ENCODE measurements at regions not wholly inside any gene's neighbourhood (a gene's known extent, or its start where the extent isn't known, plus 50 kb on each side); places are given as distances from the start of the nearest gene placed in this dataset.
"Not testable (repeated sequence)": the region's sequence is repeated elsewhere in the genome, so short reads cannot be mapped to it uniquely, and the experiment has no call there.

DNA sequence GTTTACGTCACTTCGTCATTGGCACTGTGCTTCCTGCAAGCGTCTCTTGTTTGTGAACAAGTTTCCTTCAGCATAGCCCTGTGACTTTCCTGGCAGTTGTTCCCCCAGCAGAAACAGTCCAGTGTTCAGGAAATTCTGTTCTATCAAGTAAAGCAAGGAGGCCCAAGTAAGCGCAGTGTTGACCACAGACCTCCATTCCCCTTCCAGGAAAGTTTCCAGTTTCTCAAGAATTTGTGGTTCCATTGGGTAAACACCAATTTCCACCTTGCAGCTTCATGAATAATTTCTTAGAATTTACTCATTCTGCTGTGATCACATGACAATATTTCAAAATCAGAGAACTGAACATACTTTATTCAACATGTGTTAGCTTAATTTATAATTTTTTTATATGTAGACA is 88.5 kb upstream of the ETV3 start:
- DNase-seq (ENCODE audit: low read depth), result no peak

DNA sequence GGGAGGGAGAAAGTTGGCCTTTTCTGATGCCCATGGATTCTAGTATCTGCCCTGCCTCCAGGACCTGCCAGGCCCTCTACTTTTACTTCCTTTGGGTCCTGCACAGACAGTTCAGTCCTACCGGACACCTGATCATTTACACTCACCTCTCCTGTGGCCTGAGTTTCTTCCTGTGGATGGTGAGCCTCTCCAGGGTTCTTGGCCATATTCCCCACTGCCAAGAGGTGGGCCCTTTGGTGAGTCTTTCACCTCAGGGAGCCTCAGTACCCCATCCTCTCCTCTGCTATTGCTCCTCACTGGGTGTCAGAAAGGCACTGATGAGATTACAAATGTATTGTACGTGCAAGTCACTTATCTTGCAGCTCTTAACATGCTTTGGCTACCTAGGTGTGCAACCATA is 81.4 kb upstream of the ETV3 start:
- DNase-seq (ENCODE audit: low read depth), result no peak

DNA sequence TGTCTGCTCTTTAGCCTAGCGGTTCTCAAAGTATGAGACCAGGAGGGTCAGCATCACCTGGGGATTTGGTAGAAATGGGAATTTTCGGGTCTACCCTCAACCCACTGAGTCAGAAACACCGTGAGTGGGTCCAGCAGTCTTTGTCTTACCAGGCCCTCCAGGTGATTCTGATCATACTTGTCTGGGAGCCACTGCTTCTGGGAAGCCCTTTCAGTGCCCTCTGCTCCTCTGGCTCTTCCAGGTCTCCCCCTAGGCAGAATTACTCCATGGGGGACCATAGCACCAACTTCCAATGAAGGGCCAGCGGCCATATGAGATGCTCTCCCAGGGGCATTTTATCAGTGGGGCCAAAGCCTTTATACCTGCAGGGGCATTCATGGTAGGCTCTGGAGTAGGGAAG is 81.0 kb upstream of the ETV3 start:
- DNase-seq (ENCODE audit: low read depth), result no peak

DNA sequence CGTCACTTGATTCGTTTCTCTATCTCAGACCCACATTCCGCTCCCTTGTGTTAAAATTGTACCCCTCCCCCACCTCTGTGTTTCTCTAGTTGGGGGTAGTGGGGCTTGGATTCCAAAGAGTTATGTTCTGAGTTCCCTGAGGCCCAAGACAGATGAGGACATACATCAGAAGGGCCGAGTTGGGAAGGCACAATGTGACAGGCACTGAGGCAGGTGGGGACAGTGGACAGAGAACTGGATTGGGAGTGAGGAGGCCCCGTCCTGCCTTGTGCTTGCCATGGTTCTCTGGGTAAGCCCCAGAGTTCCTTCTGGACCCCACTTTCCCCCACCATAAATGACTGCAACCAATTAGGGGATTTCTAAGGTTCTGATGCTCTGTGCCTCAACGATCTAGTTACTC is 80.5 kb upstream of the ETV3 start:
- DNase-seq (ENCODE audit: low read depth), result no peak

DNA sequence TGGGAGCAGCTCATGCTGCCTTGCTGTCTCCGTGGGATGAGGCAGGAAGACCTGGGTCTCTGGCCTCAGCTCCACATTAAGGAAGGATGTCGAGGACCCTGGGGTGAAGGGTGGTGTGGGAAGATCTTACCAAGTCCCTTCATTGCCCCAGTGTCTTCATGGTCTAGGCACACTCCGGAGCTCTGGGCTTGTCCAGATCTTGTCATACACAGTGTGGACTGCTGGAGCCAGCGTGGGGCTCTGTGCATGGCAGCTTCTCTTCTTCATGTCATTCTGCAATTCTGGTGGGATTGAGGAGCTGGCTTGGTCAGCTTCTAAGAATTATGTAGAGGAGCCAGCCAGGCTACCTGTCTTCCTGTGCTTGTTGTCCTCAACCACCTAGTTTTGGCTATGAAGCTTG is 79.3 kb upstream of the ETV3 start:
- no peak for DNase-seq (ENCODE audit: low read depth)

DNA sequence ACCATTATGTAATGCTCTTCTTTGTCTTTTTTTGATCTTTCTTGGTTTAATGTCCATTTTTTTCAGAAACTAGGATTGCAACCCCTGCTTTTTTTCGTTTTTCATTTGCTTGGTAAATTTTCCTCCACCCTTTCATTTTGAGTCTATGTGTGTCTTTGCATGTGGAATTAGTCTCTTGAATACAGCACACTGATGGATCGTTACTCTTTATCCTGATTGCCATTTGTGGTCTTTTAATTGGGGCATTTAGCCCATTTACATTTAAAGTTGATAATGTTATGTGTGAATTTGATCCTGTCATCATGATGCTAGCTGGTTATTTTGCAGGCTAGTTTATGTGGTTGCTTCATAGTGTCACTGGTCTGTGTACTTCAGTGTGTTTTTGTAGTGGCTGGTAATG is 75.6 kb upstream of the ETV3 start:
- no peak for DNase-seq (ENCODE audit: low read depth)

DNA sequence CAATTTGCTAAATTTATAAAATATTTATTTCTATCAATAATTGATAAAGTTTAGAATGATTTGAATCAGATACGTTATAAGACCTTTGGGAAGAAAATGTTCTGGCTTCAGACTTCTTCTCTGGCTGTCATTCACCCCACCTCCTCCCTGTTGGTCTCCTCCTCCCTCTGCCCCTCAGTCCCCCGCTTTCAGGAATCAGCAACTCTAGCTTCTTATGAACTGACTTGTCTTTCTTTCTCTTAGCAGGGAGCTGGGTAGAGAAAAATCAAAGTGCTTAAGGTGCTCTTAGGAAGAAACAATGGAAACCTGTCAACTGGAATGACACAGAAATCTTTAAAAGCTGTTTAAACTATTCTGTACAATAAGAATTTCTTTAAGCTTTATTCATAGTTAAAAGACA is 71.3 kb upstream of the ETV3 start:
- DNase-seq (ENCODE audit: low read depth), result no peak

DNA sequence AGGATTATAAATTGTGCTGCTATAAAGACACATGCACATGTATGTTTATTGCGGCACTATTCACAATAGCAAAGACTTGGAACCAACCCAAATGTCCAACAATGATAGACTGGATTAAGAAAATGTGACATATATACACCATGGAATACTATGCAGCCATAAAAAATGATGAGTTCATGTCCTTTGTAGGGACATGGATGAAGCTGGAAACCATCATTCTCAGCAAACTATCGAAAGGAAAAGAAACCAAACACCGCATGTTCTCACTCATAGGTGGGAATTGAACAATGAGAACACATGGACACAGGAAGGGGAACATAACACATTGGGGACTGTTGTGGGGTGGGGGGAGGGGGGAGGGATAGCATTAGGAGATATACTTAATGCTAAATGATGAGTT is 67.8 kb upstream of the ETV3 start:
- not testable (repeated sequence) for DNase-seq (ENCODE audit: low read depth)

DNA sequence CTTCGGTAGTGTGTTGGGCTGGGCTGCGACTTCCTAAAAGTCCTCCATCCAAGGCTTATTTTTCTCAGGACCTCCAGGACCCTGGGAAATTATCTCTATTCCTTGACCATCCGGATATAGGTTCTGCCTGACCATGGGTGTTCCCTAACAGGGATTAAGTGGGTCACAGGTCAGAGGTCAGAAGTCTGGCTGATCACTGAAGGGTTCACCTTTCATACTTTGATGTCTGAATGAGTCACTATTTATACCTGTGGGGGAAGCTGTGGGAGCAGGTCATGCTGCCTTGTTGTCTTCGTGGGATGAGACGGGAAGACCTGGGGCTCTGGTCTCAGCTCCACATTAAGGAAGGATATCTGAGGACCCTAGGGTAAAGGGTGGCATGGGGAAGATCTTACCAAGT is 65.0 kb upstream of the ETV3 start:
- DNase-seq (ENCODE audit: low read depth), result no peak

DNA sequence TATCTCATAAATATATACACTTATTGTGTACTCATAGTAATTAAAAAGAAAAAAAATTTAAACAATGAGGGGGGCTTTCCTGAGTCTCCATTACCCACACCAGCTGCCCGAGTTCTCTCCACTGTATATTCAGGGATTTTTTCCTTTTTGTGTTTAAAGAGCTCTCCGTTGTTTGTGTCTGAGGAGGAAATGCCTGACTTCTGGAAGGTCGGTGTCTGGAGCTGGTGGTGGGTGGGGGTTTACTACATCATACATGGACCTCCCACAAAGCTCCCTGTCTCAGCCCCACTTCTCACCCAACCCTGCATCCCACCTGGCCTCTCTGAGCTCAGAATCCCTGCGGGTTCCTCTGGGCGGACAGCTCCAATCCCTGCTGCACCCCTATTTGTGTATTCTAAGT is 64.1 kb upstream of the ETV3 start:
- DNase-seq (ENCODE audit: low read depth), result no peak

DNA sequence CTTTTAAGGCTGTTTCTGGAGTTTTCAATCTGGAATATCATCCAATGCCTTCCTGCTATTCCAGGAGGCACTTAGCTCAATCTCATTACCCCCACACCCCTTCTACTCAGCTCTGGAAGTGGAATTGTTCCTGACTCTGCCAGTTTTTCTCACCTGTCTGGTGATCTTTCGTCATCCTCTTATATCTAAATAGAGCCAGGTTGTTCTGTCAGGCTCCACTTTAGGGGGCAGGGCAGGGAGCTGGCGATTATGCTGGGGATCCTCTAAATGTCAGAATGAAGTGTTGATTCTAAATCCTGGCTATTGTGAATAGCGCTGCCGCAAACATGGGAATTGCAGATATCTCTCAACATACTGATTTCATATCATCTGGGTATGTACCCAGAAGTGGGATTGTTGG is 63.6 kb upstream of the ETV3 start:
- no peak for DNase-seq (ENCODE audit: low read depth)

DNA sequence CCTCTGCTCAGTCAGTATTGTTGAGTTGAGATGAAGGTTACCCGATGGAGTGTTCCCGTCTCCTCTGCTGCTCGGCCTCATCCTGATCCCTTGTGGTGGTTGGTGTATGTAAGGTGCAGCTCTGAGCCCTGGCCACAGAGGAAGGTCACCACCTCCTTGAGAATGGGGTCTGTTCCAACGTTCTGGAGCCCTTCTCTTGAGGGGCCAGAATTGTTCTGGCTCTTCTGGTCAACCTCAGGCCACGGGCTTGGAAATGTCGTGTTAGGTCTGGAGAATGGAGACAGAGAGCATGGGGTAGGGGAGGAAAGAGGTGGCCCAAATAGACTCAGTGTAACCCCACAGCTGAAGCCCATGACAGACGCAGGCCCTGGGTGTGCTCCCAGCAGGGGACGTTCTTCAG is 62.3 kb upstream of the ETV3 start:
- no peak for DNase-seq (ENCODE audit: low read depth)

DNA sequence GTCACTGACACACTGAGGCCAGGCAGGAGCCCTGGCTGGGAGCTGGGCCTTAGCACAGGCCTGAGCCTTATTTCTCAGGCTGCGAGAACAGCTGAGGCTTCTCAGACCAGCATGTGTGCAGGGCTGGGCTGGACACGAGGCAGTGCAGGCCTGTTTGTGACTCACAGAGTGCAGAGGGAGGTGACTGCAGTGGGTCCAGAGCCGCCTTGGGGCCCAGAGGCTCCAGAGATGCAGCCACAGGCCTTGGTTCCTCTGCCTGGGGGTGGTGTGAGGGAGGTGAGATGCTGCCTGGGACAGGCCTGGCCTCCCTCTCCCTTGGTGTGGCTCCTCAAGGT is 61.2 kb upstream of the ETV3 start:
- no peak for DNase-seq (ENCODE audit: low read depth)

DNA sequence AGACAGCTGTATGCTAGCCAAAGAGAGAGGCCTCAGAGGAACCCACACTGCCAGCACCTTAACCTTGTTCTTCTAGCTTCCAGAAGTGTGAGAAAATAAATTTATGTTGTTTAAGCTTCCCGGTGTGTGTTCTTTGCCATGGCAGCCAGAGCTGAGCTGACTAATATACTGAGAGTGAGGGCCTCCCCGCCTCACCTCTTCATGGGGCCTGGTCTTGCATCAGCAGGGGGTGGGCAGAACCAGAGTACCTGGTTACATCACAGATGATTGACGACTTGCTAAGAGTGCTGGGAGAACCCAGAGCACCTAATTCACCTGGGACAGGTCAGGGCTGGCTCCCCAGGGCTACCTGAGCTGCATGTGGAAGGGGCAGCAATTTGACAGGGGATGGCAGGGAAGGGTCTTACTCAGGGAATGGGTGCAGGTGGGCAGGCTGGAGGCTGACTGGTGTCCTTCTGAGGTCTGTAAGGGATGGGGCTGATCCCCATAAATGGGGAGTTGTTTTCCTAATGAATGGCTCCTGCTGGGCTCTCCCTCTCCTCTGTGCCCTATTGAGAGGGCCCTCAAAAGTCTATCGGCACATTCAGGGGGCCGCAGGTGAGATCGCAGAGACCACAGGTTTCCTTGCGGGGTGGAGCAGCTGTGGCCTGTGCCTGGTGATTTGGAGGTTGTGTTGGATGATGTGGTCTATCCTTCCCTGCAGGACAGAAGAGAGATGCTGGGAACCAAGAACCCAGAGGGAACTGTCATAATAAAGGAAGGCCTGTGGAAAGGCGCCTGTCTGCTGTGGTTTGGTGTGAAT is 60.6 kb upstream of the ETV3 start:
- DNase-seq (ENCODE audit: low read depth), result no peak

DNA sequence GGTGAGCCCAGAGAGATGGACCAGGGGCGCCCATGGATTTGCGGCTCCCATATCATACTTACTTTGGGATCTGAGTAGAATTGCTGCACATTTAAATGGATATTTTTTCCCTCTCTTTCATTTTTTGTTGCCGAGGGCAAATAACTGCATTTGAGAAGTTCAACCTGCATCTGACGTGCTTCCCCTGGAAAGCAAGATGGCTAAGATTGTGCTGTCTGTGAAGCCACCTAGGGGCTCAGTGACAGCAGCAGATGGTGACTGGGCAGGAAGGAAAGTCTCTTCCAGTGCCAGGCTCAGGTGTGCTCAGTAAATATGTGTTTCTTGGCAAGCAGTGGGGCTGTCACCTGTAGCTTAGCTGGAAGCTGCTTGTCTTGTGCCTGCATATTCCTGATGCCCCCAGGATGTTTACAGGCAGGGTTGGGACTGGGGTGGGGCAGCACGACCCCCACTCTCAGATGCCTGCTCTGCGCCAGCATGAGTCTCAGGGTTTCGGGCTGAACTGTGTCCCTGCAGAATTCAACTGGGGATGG is 59.8 kb upstream of the ETV3 start:
- no peak for DNase-seq (ENCODE audit: low read depth)

DNA sequence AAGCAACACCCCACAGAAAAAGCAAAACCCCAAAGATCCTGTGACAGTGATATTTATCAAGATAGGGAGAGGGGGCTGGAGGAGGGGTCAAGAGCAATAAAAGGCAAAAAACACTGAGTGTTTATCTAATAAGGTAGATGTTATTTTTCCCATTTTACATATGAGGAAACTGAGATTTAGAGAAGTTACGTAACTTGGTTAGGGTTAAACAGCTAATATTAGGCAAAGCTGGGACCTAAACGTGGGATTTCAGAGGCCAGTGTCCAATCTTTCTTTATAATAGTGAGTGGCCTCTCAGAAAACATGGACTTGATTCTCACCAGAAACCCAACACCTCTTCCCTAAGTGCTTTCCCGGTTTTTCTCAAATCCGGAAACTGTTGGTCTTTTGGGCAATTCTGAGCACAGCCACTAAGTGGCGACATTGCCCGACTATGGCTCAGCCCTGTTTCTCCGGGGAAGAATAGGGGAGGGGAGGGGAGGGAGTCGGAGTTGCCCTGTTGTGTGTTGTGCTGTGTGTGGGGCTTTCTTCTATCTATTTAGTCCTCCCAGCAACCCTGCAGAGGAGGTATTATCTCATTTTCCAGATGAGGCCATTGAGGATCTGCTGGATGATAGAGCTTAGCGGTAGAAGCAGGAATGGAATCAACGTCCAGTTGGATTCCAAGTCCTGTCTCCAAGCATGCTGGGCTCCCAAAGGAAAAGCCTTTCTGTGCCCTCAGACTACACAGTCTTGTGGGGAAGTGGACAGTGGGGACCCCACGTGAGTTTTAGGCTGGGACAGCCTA is 58.7 kb upstream of the ETV3 start:
- peak; percentile 20 for DNase-seq (ENCODE audit: low read depth)

DNA sequence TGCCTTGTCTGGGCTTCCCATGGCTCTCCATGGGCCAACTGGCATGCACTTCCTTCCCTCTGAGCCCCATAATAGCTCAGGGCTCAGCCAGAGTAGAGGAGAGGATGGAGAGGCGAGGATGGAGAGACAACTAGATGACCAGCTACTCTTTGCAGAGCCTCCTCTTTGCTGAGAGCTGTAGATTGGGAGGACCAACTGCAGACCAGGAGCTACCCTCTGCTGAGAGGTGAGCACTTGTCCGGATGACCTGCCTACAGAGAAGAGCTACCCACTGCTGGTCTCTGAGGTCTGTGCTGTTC is 58.0 kb upstream of the ETV3 start:
- DNase-seq (ENCODE audit: low read depth), result no peak

DNA sequence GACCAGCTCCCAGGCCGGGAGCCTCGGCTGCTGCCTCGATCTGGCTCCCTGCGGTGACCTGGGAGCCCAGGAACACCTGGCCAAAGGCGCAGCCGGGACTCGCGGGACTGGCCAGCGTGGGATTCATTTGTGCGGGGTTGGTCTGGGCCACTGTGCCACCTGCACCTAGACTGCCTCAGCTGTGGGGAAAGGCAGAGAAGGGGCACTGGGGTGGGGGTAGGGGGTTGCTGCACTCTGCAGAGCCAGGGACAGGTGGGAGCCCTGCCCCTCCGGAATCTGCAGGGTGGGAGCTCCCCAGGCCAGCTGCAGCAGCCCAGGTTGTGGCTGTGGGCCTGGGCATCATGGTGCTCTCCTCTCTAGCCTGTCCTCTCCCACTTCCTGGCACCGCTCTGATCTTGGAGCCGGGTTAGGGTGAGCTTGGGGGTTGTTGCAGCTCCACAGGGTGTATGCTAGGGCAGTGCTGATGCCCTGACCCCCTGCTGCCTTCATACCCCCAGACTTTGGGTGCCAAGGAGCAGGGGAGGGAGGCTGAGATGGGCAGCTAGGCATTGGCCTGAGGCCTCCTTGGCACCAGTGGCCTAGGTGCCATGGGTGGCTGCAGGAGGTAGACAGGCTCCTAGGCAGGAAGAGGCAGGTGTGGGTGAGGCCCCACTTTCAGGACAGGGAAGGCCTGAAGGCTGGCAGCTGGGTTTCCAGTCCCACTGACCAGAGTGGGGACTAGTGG is 57.5 kb upstream of the ETV3 start:
- DNase-seq (ENCODE audit: low read depth), result no peak

DNA sequence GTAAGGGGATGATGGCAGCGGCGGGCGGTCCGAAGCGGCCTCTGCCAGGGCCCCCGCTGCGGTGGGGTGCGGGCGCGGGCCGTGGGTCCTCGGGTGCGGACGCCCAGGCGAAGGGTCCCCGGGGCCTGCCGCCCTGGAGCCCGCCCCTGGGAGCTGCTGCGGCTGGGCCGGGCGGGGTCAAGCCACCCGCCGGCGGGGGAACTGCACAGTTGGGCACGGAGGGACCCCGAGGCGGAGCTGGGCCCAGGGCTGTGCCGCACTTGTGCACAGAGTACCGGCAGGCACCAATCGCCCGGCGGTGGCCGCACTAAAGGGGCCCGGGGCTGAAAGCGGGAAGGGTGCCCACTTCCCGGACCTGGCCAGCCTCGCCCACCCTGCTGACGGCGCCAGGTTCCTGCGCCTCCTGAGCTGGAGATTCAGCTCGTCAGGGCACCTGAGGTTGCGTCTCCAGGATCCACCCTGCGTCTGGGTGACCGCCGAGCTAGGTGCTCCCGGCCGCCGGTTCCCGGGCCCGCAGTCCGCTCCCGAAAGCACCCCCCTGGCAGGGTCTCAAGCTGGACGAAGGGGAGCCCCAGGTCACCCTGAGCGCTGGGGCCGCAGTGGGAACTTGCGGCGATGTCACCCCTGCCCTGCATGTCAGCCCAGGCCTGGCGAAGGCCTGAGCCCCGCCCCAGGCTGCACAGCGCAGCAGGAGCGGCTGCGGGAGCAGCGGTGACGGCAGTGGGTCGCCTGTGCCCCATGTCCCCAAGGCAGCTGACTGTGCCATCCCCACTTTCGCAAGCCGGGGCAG is 56.7 kb upstream of the ETV3 start:
- no peak for DNase-seq (ENCODE audit: low read depth)

DNA sequence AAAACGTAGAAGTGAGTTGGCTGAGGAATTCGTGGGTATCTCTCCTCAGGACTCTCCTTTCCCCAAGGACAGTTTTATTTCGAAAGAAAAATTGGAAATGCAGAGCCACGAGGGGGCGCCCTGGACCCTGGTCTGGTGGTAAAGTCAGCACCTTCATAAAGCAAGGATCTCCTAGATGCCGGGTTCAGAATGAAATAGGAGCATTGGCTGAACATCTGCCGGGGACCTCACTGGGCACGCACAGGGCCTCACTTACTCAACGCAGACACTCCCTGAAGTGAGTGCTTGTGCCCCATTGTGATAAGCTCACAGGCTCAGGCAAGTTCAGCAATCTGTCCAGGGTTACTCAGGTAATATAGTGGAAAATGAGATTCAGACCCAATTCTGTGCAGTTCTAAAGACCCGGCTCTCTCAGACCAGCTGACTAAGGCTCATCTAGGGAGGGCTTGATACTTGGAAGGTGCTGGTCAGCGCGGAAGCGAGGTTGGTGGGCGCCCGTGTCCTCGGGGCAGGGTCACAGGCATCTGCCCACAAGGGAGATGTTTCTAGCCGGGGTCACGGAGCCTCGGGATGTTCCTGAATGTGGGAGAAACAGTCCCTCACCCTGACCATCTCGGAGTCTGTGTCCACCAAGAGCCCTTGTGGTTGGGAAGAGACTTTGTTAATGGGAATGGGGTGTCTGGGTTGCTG is 55.7 kb upstream of the ETV3 start:
- peak; percentile 53 for DNase-seq (ENCODE audit: low read depth)

DNA sequence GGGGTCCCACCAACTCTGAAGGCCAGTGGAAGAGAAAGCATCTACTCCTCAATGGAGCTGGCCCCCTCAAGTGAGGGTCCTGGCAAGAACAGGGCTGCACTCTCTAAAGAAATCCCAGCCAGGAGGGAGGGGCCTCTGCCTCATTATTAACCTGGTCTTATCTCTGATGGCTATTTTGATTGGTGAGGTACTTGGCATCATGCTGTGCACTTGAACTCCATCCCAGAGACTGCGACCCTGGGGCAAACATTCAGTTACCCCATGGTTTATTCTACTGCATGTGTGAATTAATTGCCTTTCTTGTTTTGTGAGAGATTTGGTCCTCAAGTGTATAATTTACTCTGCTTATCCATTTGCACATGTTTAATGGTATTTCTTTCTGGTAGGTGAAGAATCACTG is 55.0 kb upstream of the ETV3 start:
- no peak for DNase-seq (ENCODE audit: low read depth)

Data from M059J (cell line).